ENCODE measurements at regions not wholly inside any gene's neighbourhood (a gene's known extent, or its start where the extent isn't known, plus 50 kb on each side); places are given as distances from the start of the nearest gene placed in this dataset.

DNA sequence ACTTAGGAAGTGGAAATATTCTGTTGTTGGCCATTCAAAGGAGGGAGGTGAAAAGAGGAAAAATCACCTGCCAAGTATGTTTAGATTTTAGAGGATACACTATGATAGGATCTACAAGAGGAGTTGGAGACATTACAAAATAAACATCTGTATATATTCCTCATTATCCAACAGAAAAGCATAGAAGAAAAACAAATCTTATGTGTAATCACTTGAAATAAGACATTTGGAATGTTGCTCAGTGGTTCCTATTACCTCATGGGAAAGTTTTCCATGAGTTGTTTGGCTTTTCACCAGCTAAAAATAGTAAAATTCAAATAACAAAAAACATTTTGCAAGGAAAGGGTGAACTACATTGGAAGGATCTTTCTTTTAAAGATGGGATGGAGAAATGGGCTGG is 76.7 kb upstream of the CARMIL1 start (continued):
- TF ChIP-seq HCFC1 (IDR thresholded peaks at IDR 0.05; ENCODE audit: low read length) (no peak), KLF5 (IDR thresholded peaks at IDR 0.05; ENCODE audit: partially characterized antibody) (no peak), SRF (IDR thresholded peaks at IDR 0.05; ENCODE audit: low read depth in 2 of 2, low read length in 2 of 2) (no peak), SIN3A (IDR thresholded peaks at IDR 0.05; ENCODE audit: low read depth, low read length) (no peak), TCF7 (IDR thresholded peaks at IDR 0.05; ENCODE audit: borderline replicate concordance) (no peak)
- TF ChIP-seq, protein P1, sequence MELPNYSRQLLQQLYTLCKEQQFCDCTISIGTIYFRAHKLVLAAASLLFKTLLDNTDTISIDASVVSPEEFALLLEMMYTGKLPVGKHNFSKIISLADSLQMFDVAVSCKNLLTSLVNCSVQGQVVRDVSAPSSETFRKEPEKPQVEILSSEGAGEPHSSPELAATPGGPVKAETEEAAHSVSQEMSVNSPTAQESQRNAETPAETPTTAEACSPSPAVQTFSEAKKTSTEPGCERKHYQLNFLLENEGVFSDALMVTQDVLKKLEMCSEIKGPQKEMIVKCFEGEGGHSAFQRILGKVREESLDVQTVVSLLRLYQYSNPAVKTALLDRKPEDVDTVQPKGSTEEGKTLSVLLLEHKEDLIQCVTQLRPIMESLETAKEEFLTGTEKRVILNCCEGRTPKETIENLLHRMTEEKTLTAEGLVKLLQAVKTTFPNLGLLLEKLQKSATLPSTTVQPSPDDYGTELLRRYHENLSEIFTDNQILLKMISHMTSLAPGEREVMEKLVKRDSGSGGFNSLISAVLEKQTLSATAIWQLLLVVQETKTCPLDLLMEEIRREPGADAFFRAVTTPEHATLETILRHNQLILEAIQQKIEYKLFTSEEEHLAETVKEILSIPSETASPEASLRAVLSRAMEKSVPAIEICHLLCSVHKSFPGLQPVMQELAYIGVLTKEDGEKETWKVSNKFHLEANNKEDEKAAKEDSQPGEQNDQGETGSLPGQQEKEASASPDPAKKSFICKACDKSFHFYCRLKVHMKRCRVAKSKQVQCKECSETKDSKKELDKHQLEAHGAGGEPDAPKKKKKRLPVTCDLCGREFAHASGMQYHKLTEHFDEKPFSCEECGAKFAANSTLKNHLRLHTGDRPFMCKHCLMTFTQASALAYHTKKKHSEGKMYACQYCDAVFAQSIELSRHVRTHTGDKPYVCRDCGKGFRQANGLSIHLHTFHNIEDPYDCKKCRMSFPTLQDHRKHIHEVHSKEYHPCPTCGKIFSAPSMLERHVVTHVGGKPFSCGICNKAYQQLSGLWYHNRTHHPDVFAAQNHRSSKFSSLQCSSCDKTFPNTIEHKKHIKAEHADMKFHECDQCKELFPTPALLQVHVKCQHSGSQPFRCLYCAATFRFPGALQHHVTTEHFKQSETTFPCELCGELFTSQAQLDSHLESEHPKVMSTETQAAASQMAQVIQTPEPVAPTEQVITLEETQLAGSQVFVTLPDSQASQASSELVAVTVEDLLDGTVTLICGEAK (IDR thresholded peaks at IDR 0.05; ENCODE audit: borderline replicate concordance), result no peak

DNA sequence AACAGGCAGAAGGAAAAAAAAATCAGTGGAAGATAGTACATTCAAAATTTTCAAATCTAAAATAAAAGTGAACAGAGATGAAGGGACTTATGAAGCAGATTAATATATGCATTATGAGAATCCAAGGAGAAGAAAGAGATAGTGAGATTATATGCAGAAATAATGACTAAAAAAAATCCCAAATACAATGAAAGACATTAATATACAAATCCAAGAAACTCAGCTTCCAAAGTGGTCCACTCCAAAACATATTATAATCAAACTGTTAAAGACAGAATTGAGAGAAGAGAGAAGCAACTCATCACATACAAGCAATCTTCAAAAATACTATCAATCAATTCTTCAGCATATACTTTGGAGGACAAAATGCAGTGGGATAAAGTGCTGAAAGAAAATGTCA is 73.5 kb upstream of the CARMIL1 start:
- intact Hi-C loops (cut with micrococcal nuclease; ENCODE audit: unreplicated experiment) (no loop called here), in situ Hi-C loops (cut with MboI) (no loop called here)
- ATAC-seq (no peak), DNase-seq (ENCODE audit: low read depth, low spot score) (no peak), FAIRE-seq (no peak)
- SMC1A ChIA-PET (ENCODE audit: uncharacterized antibody, unreplicated experiment), result no interaction called here
- H3K27ac ChIP-seq (ENCODE audit: control insufficient read depth, insufficient read depth), result no peak overlapping the region
- RAD21 ChIA-PET (ENCODE audit: unreplicated experiment), result no interaction called here
- no peaks in the 10 kb centered on the region for H3K4me1 ChIP-seq (ENCODE audit: control insufficient read depth, insufficient read depth, low read length)
- POLR2A ChIA-PET, result no interaction called here
- H4K20me1 ChIP-seq (ENCODE audit: control insufficient read depth, insufficient read depth), result no peaks in the 10 kb centered on the region
- no TSS peak for BruUV-seq (replicated peaks)
- H3K9me3 ChIP-seq (replicated peaks; ENCODE audit: control insufficient read depth, insufficient read depth, low read length), result no peaks in the 10 kb centered on the region
- CTCF ChIA-PET, result no interaction called here
- H3K79me2 ChIP-seq (ENCODE audit: control insufficient read depth, insufficient read depth, low read length), result no peaks in the 10 kb centered on the region
- no peaks in the 10 kb centered on the region for H3K36me3 ChIP-seq (ENCODE audit: control insufficient read depth in 2 of 2, insufficient read depth in 2 of 2, low read length in 1 of 2)
- no peak overlapping the region for H2AFZ ChIP-seq (ENCODE audit: control insufficient read depth, low read depth, low read length)
- H3K9ac ChIP-seq (ENCODE audit: control insufficient read depth, insufficient read depth, low read length), result no peak overlapping the region
- no peaks in the 10 kb centered on the region; a peak in 1 of 4 replicates for H3K27me3 ChIP-seq (replicated peaks in 1 of 2; ENCODE audit: control insufficient read depth in 2 of 2, insufficient read depth in 2 of 2, low read length in 1 of 2)
- H3K4me3 ChIP-seq, result no peak overlapping the region
- no peak overlapping the region for H3K4me2 ChIP-seq (ENCODE audit: control insufficient read depth, insufficient read depth)
- TF ChIP-seq GABPA (IDR thresholded peaks at IDR 0.05; ENCODE audit: low read depth) (no peak), SREBF2 (IDR thresholded peaks at IDR 0.05; ENCODE audit: low read length) (no peak), GATAD2B (conservative IDR thresholded peaks at IDR 0.05; ENCODE audit: low read depth) (no peak), NFYB (IDR thresholded peaks at IDR 0.05; ENCODE audit: insufficient read depth, low read depth, low read length) (no peak), ZSCAN29 (IDR thresholded peaks at IDR 0.05) (no peak), MYC (IDR thresholded peaks at IDR 0.05; ENCODE audit: insufficient read depth, insufficient read length, insufficient replicate concordance, low read length, severe bottlenecking) (no peak), ZNF687 (IDR thresholded peaks at IDR 0.05) (no peak), CEBPB (IDR thresholded peaks at IDR 0.05; ENCODE audit: borderline replicate concordance in 1 of 2, low read depth in 2 of 2, low read length in 2 of 2) (no peak), MLLT1 (IDR thresholded peaks at IDR 0.05) (no peak), CHD2 (IDR thresholded peaks at IDR 0.05; ENCODE audit: borderline replicate concordance, low read depth, low read length) (no peak)

Data from GM12878 (cell line).